GM18511 (cell line): ENCODE measurements at regions not wholly inside any gene's neighbourhood (a gene's known extent, or its start where the extent isn't known, plus 50 kb on each side); places are given as distances from the start of the nearest gene placed in this dataset.

Experiments
- ATAC-seq: cut with Tn5 transposase; IDR thresholded peaks from one replicate; pipeline ENCODE4 v1.9.1; 2021; ENCODE audit warnings: mild to moderate bottlenecking, moderate library complexity; ENCODE audit not compliant: unreplicated experiment

GRCh38 chr20:7031222-7031621 lies 263.7 kb downstream of the BMP2 start:
- no peak for ATAC-seq

- ATAC-seq = no peak
Measured at GRCh38 chr20:7038029-7038428, 270.5 kb downstream of the BMP2 start.

- no peak for ATAC-seq
Measured at GRCh38 chr20:7057611-7058010, 290.1 kb downstream of the BMP2 start.

GRCh38 chr20:7078804-7079203 lies 311.3 kb downstream of the BMP2 start:
- ATAC-seq = no peak

- ATAC-seq = no peak
Measured at GRCh38 chr20:7080472-7080871, 313.0 kb downstream of the BMP2 start.

GRCh38 chr20:7085467-7085866 lies 318.0 kb downstream of the BMP2 start:
- no peak for ATAC-seq

- no peak for ATAC-seq
Measured at GRCh38 chr20:7087803-7088202, 320.3 kb downstream of the BMP2 start.

GRCh38 chr20:7090001-7090400 lies 322.5 kb downstream of the BMP2 start:
- no peak for ATAC-seq

GRCh38 chr20:7090811-7091210 lies 323.3 kb downstream of the BMP2 start:
- ATAC-seq = no peak

- no peak for ATAC-seq
Measured at GRCh38 chr20:7091655-7092054, 324.2 kb downstream of the BMP2 start.

GRCh38 chr20:7094438-7094997 lies 327.0 kb downstream of the BMP2 start:
- no peak for ATAC-seq

GRCh38 chr20:7106910-7107309 lies 339.4 kb downstream of the BMP2 start:
- ATAC-seq = no peak

- no peak for ATAC-seq
Measured at GRCh38 chr20:7108929-7109328, 341.4 kb downstream of the BMP2 start.

GRCh38 chr20:7113577-7114466 lies 346.3 kb downstream of the BMP2 start:
- ATAC-seq = peak; percentile 75

GRCh38 chr20:7123457-7123856 lies 356.0 kb downstream of the BMP2 start:
- ATAC-seq = no peak

- no peak for ATAC-seq
Measured at GRCh38 chr20:7124120-7124519, 356.6 kb downstream of the BMP2 start.

- no peak for ATAC-seq
Measured at GRCh38 chr20:7136886-7137285, 369.4 kb downstream of the BMP2 start.

GRCh38 chr20:7137395-7138151 lies 370.1 kb downstream of the BMP2 start:
- peak; percentile 86 for ATAC-seq

GRCh38 chr20:7144464-7144863 lies 377.0 kb downstream of the BMP2 start:
- no peak for ATAC-seq

- no peak for ATAC-seq
Measured at GRCh38 chr20:7146552-7147219, 379.2 kb downstream of the BMP2 start.

- ATAC-seq = no peak
Measured at GRCh38 chr20:7147220-7147601, 379.7 kb downstream of the BMP2 start.
